ENCODE measurements at regions not wholly inside any gene's neighbourhood (a gene's known extent, or its start where the extent isn't known, plus 50 kb on each side); places are given as distances from the start of the nearest gene placed in this dataset.

DNA sequence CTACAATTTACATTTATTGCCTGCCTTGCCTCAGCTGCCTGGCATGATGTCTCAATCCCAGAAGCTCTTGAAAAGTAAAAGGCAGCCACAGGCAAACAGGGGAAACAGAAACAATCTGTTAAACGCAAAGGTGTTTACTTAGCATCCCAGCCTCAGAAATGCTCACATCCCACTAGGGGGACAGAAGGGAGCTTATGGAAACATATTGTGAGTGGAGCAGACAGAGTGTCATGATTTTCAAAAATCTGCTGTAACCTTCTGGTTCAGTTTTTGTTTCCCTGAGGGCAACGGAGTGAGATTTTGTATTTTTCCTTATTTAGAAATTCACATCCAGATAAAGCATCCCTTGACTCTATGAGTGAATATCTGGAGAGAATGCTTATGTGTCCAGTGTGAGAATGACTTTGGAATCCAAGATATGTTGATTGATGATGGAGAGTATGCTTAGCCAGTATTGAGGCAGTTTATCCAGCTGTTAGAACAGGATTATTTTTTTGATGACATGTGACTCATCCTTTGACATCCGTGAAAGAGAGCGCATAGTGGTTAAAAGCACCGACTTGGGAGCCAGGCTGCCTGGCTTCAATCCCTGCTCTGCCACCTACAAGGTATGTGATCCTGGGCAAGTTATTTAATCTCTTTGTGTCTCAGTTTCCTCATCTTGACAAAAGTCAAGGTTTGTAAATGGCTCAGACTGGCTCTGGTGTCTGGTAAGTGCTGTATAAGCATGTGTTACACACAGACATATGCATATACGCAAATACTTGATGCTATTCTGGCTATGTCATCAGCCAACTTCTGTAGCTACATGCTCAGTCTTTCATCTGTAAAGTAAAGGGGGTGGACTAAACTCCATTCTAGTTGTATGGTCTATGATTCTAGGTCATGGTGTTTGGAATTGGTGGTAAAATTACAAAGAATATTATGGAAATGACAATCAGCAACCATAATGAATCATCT is 381.2 kb downstream of the RAPGEF2 start:
- intact Hi-C loops (cut with DNase I; ENCODE audit: low total_unique reads): no loop called here
- no peak for DNase-seq (ENCODE audit: low spot score in 2 of 2)
- TF ChIP-seq, protein P1, sequence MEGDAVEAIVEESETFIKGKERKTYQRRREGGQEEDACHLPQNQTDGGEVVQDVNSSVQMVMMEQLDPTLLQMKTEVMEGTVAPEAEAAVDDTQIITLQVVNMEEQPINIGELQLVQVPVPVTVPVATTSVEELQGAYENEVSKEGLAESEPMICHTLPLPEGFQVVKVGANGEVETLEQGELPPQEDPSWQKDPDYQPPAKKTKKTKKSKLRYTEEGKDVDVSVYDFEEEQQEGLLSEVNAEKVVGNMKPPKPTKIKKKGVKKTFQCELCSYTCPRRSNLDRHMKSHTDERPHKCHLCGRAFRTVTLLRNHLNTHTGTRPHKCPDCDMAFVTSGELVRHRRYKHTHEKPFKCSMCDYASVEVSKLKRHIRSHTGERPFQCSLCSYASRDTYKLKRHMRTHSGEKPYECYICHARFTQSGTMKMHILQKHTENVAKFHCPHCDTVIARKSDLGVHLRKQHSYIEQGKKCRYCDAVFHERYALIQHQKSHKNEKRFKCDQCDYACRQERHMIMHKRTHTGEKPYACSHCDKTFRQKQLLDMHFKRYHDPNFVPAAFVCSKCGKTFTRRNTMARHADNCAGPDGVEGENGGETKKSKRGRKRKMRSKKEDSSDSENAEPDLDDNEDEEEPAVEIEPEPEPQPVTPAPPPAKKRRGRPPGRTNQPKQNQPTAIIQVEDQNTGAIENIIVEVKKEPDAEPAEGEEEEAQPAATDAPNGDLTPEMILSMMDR (IDR thresholded peaks at IDR 0.05): no peak
- no peak for TF ChIP-seq POLR2A (IDR thresholded peaks at IDR 0.05)

DNA sequence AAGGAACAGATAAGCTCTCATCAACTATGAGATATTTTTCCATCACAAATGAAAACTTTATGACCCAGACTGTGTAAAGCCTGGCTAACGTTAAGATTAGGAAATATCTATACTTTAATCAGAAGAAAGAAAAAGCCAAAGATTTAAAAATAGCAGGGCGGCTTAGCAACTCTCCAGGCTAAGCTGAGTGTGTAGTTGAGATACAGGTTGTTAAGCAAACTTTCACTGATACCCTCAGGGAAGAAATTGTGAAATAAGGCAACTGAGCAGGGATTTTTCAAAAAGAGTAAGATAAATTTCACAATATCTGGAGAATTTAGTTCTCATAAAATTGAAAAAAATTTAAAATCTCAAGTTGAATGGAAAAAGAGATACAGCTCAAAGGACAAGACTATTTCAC is 382.0 kb downstream of the RAPGEF2 start:
- intact Hi-C loops (cut with DNase I; ENCODE audit: low total_unique reads): no loop called here
- TF ChIP-seq POLR2A (IDR thresholded peaks at IDR 0.05): no peak
- TF ChIP-seq, protein P1 (IDR thresholded peaks at IDR 0.05): no peak
- no peak for DNase-seq (ENCODE audit: low spot score in 2 of 2)

More for the DNA sequence above, 381.2 kb downstream of the RAPGEF2 start:
- WGBS, 2 donors: 49 to 51% methylated on average over 6 of the region's 6 CpGs
- no peak overlapping the region for H3K4me3 ChIP-seq (ENCODE audit: low read depth, poor library complexity, severe bottlenecking)

DNA sequence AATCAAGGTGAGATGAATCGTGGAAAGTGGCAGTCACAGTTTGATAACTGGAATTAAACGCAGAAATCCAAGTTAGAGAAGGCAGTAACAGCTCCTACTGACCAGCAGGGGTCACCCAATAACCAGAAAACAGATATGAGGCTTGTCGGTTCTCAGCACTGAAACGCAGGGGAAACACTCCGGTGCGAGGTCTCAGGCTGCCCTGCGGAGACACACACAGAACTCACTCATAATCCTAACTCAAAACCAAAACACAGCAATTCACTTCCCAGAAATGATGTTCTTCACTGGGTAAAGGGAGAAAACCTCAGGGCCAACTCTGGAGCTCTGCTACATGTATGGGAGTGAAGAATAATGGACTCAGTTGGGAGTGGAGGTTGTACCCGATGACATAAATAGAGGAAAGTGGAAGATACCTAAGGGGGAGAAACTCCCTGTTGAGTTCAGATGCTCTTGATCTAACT is 384.4 kb downstream of the RAPGEF2 start:
- WGBS, 2 donors: 6 to 9% methylated on average over 8 of the region's 8 CpGs
- peak in 1 of 2 donors; percentile 24 for DNase-seq (ENCODE audit: low spot score in 2 of 2)
- no peak overlapping the region for H3K4me3 ChIP-seq (ENCODE audit: low read depth, poor library complexity, severe bottlenecking)
- intact Hi-C loops (cut with DNase I; ENCODE audit: low total_unique reads): no loop called here
- no peak for TF ChIP-seq POLR2A (IDR thresholded peaks at IDR 0.05)
- TF ChIP-seq, protein P1 (IDR thresholded peaks at IDR 0.05): no peak

More for the DNA sequence above, 382.0 kb downstream of the RAPGEF2 start:
- 34 to 41% methylated on average over 2 of the region's 2 CpGs for WGBS, 2 donors
- no peak overlapping the region for H3K4me3 ChIP-seq (ENCODE audit: low read depth, poor library complexity, severe bottlenecking)

DNA sequence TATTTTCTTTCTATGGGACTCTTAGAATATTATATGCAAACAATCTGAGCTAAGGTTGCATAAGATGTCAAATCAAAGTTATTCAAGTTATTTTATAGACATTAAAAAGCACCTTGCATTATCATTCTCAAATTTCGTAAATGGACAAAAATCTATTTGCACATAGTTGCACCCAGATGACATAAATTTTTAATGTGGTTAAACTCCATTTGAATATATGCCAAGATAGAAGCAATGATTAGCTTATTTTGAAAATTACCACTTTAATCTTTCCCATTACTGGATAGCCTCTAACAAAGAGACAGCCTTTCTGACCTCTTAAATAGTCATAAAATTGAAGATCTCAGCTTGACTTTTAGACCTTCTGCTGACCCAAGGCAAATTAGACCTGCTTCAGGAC is 386.8 kb downstream of the RAPGEF2 start:
- DNase-seq (ENCODE audit: low spot score in 2 of 2): no peak
- intact Hi-C loops (cut with DNase I; ENCODE audit: low total_unique reads): no loop called here
- no peak for TF ChIP-seq POLR2A (IDR thresholded peaks at IDR 0.05)
- TF ChIP-seq, protein P1 (IDR thresholded peaks at IDR 0.05): no peak
- 53 to 77% methylated on average over 1 of the region's 1 CpG for WGBS, 2 donors
- H3K4me3 ChIP-seq (ENCODE audit: low read depth, poor library complexity, severe bottlenecking): no peak overlapping the region

DNA sequence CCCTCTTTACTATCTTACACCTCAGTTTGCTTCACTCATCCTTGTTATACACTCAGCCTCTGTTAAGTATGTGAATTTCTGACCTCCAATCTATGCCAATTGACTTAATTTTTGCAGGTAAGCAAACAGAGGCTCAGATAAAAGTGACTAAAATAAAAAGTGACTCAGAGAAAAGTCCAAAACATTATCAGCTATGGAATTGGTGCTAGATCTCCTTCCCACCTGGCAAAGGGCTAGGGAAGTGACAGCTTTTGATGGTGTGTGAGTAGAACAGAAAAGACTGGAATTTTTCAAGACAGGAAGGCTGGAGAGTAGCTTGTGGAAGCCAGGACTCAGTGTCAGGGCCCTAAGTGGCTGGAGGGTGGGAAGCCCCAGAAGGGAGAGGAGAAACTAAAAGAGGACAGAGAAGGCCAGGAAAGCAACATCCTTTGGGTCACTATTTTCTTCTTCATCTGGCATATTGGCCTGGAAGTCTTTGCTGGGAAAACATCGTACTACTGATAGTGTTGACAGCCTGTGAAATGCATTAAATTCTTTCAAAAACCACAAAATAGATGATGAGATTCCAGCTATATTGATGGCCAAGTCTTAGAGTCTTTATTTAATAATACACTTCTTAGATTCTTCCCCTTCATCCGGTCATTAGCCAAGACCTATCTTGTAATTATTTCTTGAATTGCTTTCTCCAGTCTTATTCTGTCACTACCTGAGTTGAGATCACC is 392.8 kb downstream of the RAPGEF2 start:
- 48 to 60% methylated on average over 2 of the region's 2 CpGs for WGBS, 2 donors
- H3K4me3 ChIP-seq (ENCODE audit: low read depth, poor library complexity, severe bottlenecking): no peak overlapping the region
- TF ChIP-seq, protein P1 (IDR thresholded peaks at IDR 0.05): no peak
- no peak for TF ChIP-seq POLR2A (IDR thresholded peaks at IDR 0.05)
- DNase-seq (ENCODE audit: low spot score in 2 of 2): no peak
- intact Hi-C loops (cut with DNase I; ENCODE audit: low total_unique reads): no loop called here

Measured in lower leg skin (tissue), 4 donors.